HK-2 (cell line): ENCODE measurements at regions not wholly inside any gene's neighbourhood (a gene's known extent, or its start where the extent isn't known, plus 50 kb on each side); places are given as distances from the start of the nearest gene placed in this dataset.
"Not testable (repeated sequence)": the region's sequence is repeated elsewhere in the genome, so short reads cannot be mapped to it uniquely, and the experiment has no call there.

Experiments
- DNase-seq: peaks from one replicate; pipeline ENCODE4 v3.0.0-alpha.2; 2018; ENCODE audit not compliant: unreplicated experiment

DNA sequence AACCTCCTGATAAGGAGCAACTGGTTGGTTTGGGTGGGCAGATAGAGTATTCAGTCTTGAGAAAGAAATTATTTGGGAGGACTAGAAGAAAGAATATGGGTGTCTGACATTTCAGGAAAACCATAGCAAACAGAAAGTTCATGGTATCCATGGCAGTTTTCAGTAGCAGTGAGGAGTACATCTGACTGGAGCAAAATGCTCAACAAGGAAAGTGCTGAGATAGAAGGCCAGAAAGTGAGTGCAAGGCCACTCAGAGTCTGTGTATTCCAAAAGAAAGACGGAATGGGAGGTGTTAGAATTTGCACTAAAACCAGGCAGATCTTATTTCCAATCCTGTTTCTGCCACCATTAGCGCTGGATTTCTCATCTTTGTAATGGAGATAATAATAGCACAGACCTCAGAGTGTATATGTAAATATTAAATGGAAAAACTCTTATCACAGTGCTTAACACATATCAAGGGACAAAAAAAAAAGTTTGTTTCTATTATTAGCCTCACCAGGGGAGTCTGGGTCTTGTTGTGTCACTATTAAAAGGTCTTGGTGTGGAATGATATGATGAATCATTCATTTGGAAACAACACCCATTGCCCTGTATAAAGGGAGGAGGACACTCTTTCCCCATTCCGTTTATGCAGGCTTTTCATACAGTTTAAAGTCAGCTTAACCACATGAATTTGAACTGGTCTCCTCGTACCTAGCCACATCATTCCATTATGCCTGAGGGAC is 349.8 kb downstream of the IPO8 start:
- no peak for DNase-seq

DNA sequence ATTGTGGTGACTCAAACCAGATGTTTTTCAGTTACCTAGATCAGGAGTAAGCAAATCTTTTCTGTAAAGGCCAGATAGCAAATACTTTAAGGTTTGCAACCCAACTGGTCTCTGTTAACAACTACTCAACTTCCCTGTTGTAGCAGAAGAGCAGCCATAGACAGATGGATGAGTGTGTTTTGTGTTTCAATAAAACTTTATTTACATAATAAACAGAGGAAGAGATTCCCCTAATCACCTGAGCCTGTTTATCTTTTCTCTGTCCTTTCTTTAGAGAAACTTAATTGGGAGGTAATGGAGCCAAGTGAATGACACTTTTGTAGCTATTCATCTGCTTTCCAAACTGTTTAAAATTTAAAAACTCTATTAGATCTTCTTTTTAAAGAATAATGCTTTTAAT is 365.1 kb downstream of the IPO8 start:
- DNase-seq = no peak

DNA sequence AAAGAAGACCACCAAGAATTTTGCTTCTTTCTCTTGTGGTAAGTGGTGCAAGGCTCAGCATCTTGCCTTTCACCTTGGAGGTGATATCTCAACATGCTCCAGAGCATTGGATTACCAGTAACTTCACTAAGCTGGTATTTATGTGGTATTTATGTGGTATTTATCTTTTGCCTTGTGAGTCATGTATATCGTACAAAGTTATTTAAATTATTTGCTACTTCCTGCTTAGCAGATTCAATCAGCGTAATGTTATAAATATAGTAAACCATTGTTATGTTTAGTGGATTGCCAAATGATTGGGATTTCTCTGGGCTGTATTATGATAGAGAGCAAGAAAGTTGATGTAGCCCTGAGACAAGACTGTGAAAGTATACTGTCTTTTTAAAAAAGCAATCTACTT is 366.4 kb downstream of the IPO8 start:
- no peak for DNase-seq

DNA sequence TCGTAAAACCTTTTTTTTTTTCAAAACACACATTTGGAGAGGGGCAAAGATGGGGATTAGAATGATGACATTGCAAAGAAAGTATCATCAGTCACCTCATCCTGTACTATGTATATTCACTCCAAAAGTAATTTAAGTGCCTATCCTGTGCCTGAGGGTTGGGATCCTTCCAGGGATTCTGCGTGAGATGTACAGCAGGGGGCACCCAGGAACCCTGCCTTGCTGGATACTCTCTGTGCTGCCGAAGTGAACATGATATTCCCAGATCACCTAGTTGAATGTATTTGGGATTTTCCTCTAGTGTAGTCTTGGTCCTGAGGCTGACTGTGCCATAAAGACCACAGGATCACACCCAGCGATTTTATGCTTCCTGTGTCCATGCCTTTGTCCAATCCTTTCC is 372.7 kb downstream of the IPO8 start:
- DNase-seq = no peak

DNA sequence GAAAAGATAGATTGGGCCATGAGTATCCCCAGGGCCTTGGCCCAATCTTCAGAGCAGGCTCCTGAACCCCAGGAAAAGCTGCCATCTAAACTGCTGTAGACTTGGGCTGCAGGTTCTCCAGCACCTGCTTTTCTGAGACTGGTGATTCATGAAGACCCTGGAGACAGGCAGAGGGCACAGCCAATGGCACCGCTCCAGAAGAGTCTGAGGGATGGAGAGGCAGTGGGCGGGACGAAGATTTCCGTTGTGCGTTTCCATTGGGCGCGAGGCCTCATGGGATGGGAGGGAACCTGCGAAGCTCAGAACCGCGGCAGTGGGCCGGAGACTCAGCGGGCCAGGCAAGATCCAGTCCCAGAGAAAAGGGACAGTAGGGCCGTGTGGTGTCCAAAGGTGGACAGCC is 375.1 kb downstream of the IPO8 start:
- DNase-seq = no peak

DNA sequence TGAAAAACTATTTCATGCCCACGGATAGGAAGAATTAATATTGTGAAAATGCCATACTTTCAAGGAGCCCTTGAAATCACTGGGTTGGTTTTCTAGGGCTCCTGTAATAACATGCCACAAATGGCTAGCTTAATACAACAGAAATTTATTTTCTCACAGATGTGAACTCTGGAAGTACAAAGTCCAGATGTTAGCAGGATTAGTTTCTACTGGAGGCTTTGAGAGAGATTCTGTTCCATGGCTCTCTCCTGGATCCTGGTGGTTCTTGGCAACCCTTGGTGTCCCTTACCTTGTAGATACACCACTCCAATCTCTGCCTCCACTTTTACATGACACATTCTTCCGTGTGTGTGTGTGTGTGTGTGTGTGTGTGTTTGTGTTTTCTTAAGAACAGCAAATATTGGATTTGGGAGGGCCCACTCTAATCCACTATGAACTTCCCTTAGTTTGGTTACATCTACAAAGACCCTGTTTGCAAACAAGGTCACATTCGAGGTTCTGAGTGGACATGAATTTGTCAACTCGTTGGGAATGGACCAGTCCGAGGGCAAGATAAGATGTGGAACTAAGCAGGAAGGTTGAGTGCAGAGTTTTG is 381.1 kb downstream of the IPO8 start:
- no peak for DNase-seq

DNA sequence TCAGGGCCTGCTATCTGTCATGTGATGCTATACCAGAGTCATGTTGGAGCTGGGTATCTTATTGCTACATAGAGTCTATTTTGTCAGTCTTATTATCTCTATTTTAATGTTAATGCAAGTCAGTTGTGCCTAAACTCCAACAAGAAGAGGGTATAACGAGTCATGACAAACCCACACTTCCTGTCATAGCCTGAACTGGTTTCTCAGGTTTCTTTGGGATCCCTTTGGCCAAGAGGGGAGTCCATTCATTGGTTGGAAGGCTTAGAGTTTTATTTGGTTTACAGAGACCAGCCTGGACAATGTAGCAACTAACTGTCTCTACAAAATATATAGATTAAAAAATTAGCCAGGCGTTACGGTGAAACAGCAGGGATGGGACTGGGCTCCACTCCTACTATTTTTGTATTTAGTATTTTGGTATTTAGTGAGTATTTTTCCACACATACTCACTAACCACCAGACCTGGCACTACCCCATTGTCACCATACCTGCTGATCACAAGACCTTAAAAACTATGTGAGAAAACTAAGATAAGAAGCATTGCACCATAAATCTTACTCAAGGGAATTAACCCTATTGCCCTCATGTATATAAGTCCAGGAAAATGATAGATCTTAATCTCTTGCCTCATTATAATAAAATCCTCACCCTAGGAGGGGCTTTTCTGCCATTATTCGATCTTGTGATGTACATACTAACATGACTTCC is 387.5 kb downstream of the IPO8 start:
- DNase-seq = no peak

DNA sequence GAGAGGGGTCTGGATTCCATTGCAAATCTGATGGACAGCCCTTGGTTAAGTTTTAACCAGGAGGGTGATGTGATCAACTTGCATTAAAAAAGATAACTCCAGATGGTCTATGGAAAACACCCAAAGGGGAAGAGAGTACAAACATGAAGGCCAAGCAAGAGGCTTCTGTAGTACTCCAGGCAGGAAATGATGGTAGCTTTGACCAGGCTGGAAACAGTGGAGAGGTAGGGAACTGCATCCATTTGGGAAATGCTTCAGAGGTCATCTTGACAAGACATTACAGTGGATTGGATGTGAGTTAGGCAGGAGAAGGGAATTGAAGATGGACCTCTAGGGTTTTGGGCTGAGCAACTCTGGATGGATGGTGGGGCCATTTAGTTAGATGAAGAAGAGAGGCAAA is 391.1 kb downstream of the IPO8 start:
- DNase-seq = no peak

DNA sequence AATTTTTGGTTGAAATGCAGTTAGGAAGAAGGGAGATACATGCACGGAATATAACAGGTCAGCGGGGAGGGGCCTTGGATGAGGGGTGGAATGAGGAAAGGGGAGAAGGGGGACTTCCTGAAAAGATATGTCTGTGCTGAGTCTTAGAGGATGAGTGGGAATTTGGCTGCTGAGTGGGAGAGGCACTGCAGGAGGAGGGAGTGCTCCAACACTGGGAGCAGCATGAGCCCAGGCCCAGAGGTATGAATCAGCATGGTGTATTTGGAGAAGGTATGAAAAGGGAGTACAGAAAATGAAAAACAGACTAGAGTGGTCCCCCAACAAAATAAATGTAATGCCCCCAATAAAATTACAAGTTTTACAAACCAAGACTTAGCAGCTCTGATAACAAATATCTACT is 394.4 kb downstream of the IPO8 start:
- DNase-seq = no peak

DNA sequence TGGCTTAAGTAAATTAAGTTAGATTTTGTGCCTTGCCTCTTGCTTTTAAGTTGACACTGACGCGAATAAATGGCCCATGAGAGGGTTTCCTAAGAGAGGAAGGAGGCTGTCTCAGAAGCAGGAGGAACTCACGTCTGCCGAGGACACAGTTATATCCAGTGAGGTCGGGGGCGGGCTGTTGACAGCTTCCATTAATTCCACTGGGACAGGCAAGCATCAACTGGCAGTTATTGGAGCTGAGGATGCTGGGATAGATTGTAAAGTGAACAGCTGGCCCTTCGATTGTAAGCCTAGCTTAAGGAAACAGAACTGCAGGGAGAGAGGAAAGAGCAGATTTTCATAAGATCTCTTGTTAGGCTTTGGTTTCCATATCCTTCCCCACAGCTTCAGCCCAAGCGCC is 399.2 kb downstream of the IPO8 start:
- no peak for DNase-seq

DNA sequence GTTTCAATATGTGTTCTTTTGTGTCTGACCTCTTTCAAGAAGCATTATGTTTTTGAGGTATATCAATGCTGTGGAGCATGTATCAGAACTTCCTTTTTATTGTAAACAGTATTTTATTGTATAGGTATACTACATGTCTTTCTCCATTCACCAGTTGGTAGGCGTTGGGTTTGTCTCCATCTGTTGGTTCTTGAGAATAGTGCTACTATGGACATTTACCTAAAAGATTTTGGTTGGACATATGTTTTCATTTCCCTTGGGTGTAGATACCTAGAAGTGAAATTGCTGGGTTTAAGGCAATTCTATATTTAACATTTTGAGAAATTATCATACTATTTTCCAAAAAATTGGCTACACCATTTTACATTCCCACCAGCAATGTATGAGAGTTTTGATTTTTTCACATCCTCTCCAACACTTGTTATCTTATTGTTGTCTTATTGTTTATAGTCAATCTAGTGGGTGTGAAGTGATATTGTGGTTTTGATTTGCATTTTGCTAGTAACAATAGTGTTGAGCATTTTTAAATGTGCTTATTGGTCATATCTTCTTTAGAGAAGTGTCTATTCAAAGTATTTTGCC is 409.2 kb downstream of the IPO8 start:
- no peak for DNase-seq

DNA sequence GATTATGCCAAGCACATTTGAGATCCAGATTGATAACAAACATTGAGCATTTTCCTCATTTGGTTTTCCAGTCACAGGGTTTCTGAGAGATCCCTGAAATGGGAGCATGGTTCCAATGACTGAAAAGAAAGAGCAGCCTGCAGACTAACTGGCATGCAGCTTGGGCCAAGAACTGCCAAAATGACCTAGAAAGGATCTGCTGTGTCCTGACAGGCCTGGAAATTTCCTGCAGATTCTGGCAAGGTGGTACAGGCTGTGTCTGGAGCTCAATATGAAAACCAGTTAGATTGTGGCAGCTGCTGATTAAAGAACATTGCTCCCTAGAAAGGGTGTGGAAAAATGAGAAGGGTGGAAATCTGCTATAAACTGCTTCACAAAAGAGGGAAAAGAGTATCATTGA is 417.3 kb downstream of the IPO8 start:
- DNase-seq = no peak

DNA sequence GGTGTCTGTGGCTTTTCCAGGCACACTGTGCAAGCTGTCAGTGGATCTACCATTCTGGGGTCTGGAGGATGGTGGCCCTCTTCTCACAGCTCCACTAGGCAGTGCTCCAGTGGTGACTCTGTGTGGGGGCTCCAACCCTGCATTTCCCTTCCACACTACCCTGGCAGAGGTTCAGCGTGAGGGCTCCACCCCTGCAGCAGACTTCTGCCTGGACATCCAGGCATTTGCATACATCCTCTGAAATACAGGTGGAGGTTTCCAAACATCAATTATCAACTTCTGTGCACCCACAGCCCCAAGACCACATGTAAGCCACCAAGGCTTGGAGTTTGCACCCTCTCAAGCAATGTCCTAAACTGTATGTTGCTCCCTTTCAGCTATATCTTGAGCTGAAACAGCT is 423.2 kb downstream of the IPO8 start:
- DNase-seq = not testable (repeated sequence)

DNA sequence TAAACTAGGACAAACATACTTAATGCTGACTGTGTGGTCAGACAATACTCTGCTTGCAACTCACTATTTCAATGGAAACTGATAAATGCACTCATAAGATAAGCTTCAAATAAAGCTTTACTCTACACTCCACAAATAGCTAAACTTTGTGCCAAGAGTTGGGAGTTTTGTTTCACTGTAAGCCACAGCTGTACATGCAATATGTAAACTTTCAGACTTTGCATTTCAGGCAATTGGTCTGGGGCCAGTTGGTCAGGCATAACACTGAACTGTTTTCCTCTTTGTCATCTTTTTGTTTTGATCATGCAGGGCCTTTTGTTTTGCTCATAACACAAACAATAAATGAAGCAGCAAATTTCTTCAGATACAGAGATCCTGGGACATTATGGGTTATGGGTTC is 426.2 kb downstream of the IPO8 start:
- DNase-seq = no peak

DNA sequence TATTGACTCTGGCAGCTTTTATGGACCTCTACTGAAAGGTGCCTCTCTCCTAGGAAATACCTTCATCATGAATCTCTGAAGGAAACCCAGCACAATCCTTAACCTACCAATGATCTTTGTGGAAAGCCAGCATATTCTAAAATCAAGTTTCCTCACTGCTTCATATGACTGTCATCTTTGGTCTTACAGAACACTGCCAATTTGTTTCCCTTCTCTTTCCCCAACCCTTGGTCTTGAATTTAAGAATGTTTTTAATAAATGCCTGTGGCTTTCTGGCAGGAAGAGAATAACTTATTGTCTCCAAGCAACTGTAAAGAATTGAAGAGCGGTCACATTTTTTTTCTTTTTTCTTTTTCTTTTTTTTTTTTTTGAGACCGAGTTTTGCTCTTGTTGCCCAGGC is 427.6 kb downstream of the IPO8 start:
- no peak for DNase-seq

DNA sequence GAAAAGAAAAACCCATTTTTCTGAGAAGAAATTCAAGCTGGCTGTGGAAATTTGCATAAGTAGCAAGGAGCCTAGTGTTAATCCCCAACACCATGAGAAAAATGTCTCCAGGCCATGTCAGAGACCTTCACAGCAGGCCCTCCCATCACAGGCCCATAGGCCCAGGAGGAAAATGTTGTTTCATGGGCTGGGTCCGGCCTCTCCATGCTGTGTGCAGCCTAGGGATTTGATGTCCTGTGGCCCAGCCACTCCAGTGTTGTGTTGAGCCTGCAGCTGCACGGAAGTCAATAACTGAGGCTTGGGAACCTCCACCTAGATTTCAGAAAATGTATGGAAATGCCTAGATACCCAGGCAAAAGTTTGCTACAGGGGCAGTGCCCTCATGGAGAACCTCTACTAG is 432.2 kb downstream of the IPO8 start:
- DNase-seq = no peak

DNA sequence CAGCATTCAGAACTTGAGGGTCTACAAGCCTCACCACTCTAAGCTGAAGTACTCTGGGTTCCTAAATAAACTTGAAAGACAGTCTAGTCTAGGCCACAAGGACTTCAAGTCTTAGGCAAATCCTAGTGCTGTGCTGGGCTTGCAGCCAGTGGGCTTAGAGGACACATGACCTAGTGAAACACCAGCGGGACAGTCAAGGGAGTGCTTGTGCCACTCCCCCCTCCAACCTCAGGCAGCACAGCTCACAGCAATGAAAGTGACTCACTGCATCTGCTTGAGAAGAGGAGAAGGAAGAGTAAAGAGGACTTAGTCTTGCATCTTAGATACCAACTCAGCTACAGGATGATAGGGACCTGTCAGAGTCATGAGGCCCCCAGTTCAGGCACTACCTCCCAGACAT is 438.1 kb downstream of the IPO8 start:
- no peak for DNase-seq

DNA sequence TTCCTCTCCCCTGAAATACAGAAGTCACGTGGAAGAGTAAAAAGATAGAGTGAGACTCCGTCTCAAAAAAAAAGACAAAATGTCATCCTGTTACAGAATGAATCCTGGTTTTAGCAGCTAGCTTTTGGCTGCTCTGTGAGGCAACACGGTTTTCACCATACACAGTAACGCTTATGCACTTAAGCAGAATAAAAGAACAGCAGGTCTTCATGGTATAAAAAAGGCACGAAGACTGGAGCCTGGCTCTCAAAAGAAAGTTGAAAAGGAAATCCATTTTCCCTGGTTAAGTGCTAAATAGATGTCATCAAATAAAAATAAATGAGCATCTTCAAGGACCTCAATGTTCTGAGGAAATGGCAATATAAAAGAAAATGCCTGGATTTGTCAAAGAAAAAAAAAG is 444.1 kb downstream of the IPO8 start:
- no peak for DNase-seq

DNA sequence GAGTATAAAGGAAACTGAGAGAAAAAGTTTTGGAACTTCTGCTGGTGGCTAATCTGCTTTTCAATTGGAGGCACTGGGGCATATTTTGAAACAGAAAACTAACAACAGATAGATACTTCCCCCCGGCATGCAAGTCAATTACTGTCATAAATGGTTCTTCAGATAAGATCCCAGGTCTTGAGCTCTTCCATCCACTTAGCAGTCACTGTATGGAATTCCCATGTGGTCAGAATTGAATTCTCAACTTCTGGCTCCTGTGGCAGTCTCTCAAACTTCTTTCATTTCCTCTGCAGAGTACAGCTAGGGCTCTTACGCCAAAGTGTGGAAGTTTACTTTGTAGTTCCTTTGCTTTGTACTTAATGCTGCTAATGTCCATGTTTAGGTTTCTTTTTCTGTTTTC is 452.2 kb downstream of the IPO8 start:
- DNase-seq = no peak

DNA sequence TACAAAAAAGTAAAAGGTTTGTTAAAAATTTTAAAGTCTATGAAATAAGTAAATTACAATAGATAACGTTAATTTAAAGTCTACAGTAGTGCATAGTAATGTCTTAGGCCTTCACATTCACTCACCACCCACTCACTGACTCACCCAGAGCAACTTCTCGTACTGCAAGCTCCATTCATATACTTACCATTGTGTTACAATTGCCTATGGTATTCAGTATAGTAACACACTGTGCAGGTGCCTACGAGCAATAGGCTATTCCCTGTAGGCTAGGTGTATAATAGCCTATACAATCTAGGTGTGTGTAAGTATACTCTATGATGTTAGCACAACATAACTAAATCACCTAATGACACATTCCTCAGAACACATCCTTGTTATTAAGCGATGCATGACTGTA is 435.3 kb upstream of the TMTC1 start:
- DNase-seq = no peak

DNA sequence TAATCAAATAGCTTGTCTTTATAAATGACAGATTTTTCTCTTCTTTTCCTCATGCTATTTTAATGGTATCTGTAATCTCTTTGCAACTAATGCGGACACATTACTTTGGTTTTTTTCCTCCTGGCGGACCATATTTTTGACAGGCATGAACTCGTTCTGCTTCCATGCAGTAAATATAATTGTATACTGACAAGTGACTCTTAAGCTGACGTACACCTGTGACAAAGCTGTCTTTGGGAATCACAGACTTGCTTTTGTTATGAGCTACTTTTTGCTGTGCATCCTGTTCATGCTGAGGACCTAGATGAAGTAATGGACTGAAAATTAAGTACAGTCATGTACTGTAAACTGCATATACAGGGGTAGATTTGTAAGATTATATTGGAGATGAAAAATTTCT is 434.3 kb upstream of the TMTC1 start:
- DNase-seq = no peak

DNA sequence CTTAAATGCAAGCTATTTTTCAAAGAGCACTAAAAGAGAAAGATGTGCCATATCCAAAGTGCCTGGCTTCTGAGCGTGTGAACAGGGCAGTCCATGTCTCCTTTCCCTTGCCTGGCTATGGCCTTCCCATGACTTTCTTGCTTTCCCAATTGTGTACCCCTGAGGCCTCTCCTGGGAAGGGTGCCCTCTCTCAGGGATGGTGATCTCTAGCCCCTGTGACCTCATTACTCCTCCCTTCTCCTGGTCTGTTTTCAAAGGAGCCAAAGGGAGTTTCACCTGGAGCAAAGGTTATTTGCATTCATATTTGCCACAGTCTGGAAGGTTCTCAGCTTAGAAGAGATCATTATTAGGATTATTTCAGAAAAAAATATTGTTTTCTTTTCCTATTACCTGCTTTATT is 429.4 kb upstream of the TMTC1 start:
- DNase-seq = no peak

DNA sequence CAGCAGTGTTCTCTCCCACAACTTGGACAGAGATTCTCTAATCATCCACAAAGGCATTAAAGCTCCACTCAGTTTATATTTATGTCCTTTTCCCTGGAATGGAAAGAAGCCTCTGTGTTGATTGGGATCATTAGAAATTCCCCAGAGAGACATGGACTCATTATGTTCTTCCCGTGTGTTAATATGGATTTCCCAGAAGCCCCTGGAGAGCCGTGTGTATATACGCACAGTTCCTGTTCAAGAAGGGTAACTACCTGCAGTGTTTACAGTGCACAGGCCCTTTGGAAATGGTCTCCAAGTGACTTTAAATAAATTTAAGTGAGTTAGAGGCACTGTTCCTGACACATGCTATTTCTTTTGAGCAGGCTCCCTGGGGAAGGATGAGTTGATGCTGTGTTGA is 428.0 kb upstream of the TMTC1 start:
- DNase-seq = no peak
